ENCODE measurements at regions not wholly inside any gene's neighbourhood (a gene's known extent, or its start where the extent isn't known, plus 50 kb on each side); places are given as distances from the start of the nearest gene placed in this dataset.

- Histone ChIP-seq H3K27ac (ENCODE audit: low read length) (no peak overlapping the region), H3K9ac (ENCODE audit: low read depth, low read length) (no peak overlapping the region), H3K4me2 (ENCODE audit: insufficient read depth, low read length) (no peak overlapping the region), H3K4me1 (ENCODE audit: insufficient read depth, low read length) (no peaks in the 10 kb centered on the region), H4K20me1 (ENCODE audit: insufficient read depth, low read length) (no peaks in the 10 kb centered on the region), H3K79me2 (ENCODE audit: insufficient read depth, low read length) (no peaks in the 10 kb centered on the region), H3K36me3 (ENCODE audit: insufficient read depth, low read length) (no peaks in the 10 kb centered on the region), H3K27me3 (ENCODE audit: insufficient read depth, low read length, poor library complexity) (no peaks in the 10 kb centered on the region), H2AFZ (ENCODE audit: low read depth, low read length) (no peak overlapping the region), H3K4me3 (ENCODE audit: low read depth in 1 of 2, low read length in 2 of 2) (no peak overlapping the region), H3K9me3 (ENCODE audit: insufficient read depth, low read length, severe bottlenecking) (no peaks in the 10 kb centered on the region)
- no peak for TF ChIP-seq EZH2 (IDR thresholded peaks at IDR 0.05; ENCODE audit: borderline replicate concordance, low read depth, low read length, severe bottlenecking)
- DNase-seq, result no peak
- ATAC-seq (ENCODE audit: insufficient read depth, low read depth), result no peak
Observed at GRCh38 chr9:85228111-85228855, 513.5 kb downstream of the AGTPBP1 start.

GRCh38 chr9:85225180-85225579, 516.6 kb downstream of the AGTPBP1 start:
- H3K4me2 ChIP-seq (ENCODE audit: insufficient read depth, low read length), result no peak overlapping the region
- H3K27ac ChIP-seq (ENCODE audit: low read length), result no peak overlapping the region
- no peaks in the 10 kb centered on the region for H3K36me3 ChIP-seq (ENCODE audit: insufficient read depth, low read length)
- H2AFZ ChIP-seq (ENCODE audit: low read depth, low read length), result no peak overlapping the region
- ATAC-seq (ENCODE audit: insufficient read depth, low read depth) (no peak), DNase-seq (no peak)
- TF ChIP-seq CTCF (IDR thresholded peaks at IDR 0.05; ENCODE audit: borderline replicate concordance, extremely low read depth, low read length, poor library complexity, severe bottlenecking) (no peak), EZH2 (IDR thresholded peaks at IDR 0.05; ENCODE audit: borderline replicate concordance, low read depth, low read length, severe bottlenecking) (no peak)
- no peaks in the 10 kb centered on the region for H3K79me2 ChIP-seq (ENCODE audit: insufficient read depth, low read length)
- no peaks in the 10 kb centered on the region for H4K20me1 ChIP-seq (ENCODE audit: insufficient read depth, low read length)
- H3K27me3 ChIP-seq (ENCODE audit: insufficient read depth, low read length, poor library complexity), result no peaks in the 10 kb centered on the region
- no peak overlapping the region for H3K9ac ChIP-seq (ENCODE audit: low read depth, low read length)
- no peak overlapping the region for H3K4me3 ChIP-seq (ENCODE audit: low read depth in 1 of 2, low read length in 2 of 2)
- H3K9me3 ChIP-seq (ENCODE audit: insufficient read depth, low read length, severe bottlenecking), result no peaks in the 10 kb centered on the region
- no peaks in the 10 kb centered on the region for H3K4me1 ChIP-seq (ENCODE audit: insufficient read depth, low read length)

DNA sequence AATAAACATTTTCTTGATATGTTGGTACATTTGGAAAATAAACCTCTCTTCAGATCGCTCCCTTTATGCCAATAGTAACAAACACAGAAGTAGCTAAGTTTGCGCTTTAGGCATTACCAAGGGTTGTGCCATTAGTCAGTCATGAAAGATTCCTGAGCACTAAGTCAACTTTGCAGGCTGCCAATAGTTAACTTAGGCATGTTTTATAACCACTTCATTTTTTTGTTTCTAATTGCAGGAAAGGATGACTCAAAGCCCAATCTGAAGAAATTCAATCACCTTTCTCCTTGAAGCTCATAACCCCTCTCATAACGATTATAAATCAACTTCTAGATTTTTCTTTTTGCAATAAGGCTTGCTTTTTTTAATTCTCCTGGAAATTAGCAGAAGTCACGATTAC, 517.0 kb downstream of the AGTPBP1 start:
- Histone ChIP-seq H2AFZ (ENCODE audit: low read depth, low read length) (no peak overlapping the region), H3K4me2 (ENCODE audit: insufficient read depth, low read length) (no peak overlapping the region), H3K27ac (ENCODE audit: low read length) (no peak overlapping the region), H3K36me3 (ENCODE audit: insufficient read depth, low read length) (no peaks in the 10 kb centered on the region), H3K9ac (ENCODE audit: low read depth, low read length) (no peak overlapping the region), H3K9me3 (ENCODE audit: insufficient read depth, low read length, severe bottlenecking) (no peaks in the 10 kb centered on the region), H3K4me3 (ENCODE audit: low read depth in 1 of 2, low read length in 2 of 2) (no peak overlapping the region), H3K79me2 (ENCODE audit: insufficient read depth, low read length) (no peaks in the 10 kb centered on the region), H4K20me1 (ENCODE audit: insufficient read depth, low read length) (no peaks in the 10 kb centered on the region), H3K27me3 (ENCODE audit: insufficient read depth, low read length, poor library complexity) (no peaks in the 10 kb centered on the region), H3K4me1 (ENCODE audit: insufficient read depth, low read length) (no peaks in the 10 kb centered on the region)
- DNase-seq, result no peak
- no peak for ATAC-seq (ENCODE audit: insufficient read depth, low read depth)
- no peak for TF ChIP-seq EZH2 (IDR thresholded peaks at IDR 0.05; ENCODE audit: borderline replicate concordance, low read depth, low read length, severe bottlenecking)
- TF ChIP-seq CTCF (IDR thresholded peaks at IDR 0.05; ENCODE audit: borderline replicate concordance, extremely low read depth, low read length, poor library complexity, severe bottlenecking), result no peak

DNA sequence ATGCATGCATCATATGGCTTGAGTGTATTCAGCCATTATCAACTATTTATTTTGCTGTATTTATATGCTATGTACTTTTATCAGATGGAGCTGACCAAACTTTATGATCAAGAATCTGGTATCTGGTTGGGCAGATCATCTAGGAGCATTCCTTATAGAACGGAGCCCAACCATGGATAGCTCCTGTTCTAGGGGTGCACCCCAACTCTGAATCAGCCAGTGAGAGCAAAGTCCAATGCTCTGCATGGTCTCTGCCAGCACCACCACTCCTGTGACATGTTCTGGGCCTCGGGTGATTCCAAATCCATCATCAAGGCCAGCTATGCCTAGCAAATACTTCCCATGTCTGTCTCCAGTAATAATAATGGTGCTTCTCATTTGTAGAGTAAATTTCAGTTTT, 517.5 kb downstream of the AGTPBP1 start:
- ATAC-seq (ENCODE audit: insufficient read depth, low read depth), result no peak
- no peaks in the 10 kb centered on the region for H3K4me1 ChIP-seq (ENCODE audit: insufficient read depth, low read length)
- no peak overlapping the region for H3K9ac ChIP-seq (ENCODE audit: low read depth, low read length)
- no peak for DNase-seq
- no peaks in the 10 kb centered on the region for H3K36me3 ChIP-seq (ENCODE audit: insufficient read depth, low read length)
- H3K4me3 ChIP-seq (ENCODE audit: low read depth in 1 of 2, low read length in 2 of 2), result no peak overlapping the region
- no peaks in the 10 kb centered on the region for H3K27me3 ChIP-seq (ENCODE audit: insufficient read depth, low read length, poor library complexity)
- H4K20me1 ChIP-seq (ENCODE audit: insufficient read depth, low read length), result no peaks in the 10 kb centered on the region
- no peak overlapping the region for H2AFZ ChIP-seq (ENCODE audit: low read depth, low read length)
- TF ChIP-seq EZH2 (IDR thresholded peaks at IDR 0.05; ENCODE audit: borderline replicate concordance, low read depth, low read length, severe bottlenecking) (no peak), CTCF (IDR thresholded peaks at IDR 0.05; ENCODE audit: borderline replicate concordance, extremely low read depth, low read length, poor library complexity, severe bottlenecking) (no peak)
- H3K4me2 ChIP-seq (ENCODE audit: insufficient read depth, low read length), result no peak overlapping the region
- H3K27ac ChIP-seq (ENCODE audit: low read length), result no peak overlapping the region
- no peaks in the 10 kb centered on the region for H3K79me2 ChIP-seq (ENCODE audit: insufficient read depth, low read length)
- no peaks in the 10 kb centered on the region for H3K9me3 ChIP-seq (ENCODE audit: insufficient read depth, low read length, severe bottlenecking)

Measured in DND-41 (cell line).